ENCODE measurements at regions not wholly inside any gene's neighbourhood (a gene's known extent, or its start where the extent isn't known, plus 50 kb on each side); places are given as distances from the start of the nearest gene placed in this dataset.
"Not testable (repeated sequence)": the region's sequence is repeated elsewhere in the genome, so short reads cannot be mapped to it uniquely, and the experiment has no call there.

- DNase-seq (ENCODE audit: low read depth in 4 of 4, low spot score in 1 of 4) = no peak
Observed at GRCh38 chr1:38201431-38201830, 154.8 kb upstream of the POU3F1 start.

- no peak for DNase-seq (ENCODE audit: low read depth in 4 of 4, low spot score in 1 of 4)
Observed at GRCh38 chr1:38198621-38199020, 152.0 kb upstream of the POU3F1 start.

GRCh38 chr1:38198099-38198498 is 151.5 kb upstream of the POU3F1 start:
- no peak for DNase-seq (ENCODE audit: low read depth in 4 of 4, low spot score in 1 of 4)

- DNase-seq (ENCODE audit: low read depth in 4 of 4, low spot score in 1 of 4) = no peak
Observed at GRCh38 chr1:38197312-38198061, 150.9 kb upstream of the POU3F1 start.

GRCh38 chr1:38194472-38194871 is 147.9 kb upstream of the POU3F1 start:
- DNase-seq (ENCODE audit: low read depth in 4 of 4, low spot score in 1 of 4) = no peak

GRCh38 chr1:38193040-38193439 is 146.4 kb upstream of the POU3F1 start:
- DNase-seq (ENCODE audit: low read depth in 4 of 4, low spot score in 1 of 4) = no peak

- DNase-seq (ENCODE audit: low read depth in 4 of 4, low spot score in 1 of 4) = no peak
Observed at GRCh38 chr1:38191461-38191860, 144.9 kb upstream of the POU3F1 start.

GRCh38 chr1:38190983-38191382 is 144.4 kb upstream of the POU3F1 start:
- DNase-seq (ENCODE audit: low read depth in 4 of 4, low spot score in 1 of 4) = no peak

- no peak for DNase-seq (ENCODE audit: low read depth in 4 of 4, low spot score in 1 of 4)
Observed at GRCh38 chr1:38187552-38187951, 141.0 kb upstream of the POU3F1 start.

- no peak for DNase-seq (ENCODE audit: low read depth in 4 of 4, low spot score in 1 of 4)
Observed at GRCh38 chr1:38186566-38186965, 140.0 kb upstream of the POU3F1 start.

- no peak for DNase-seq (ENCODE audit: low read depth in 4 of 4, low spot score in 1 of 4)
Observed at GRCh38 chr1:38185913-38186312, 139.3 kb upstream of the POU3F1 start.

GRCh38 chr1:38183747-38184146 is 137.2 kb upstream of the POU3F1 start:
- no peak for DNase-seq (ENCODE audit: low read depth in 4 of 4, low spot score in 1 of 4)

- no peak for DNase-seq (ENCODE audit: low read depth in 4 of 4, low spot score in 1 of 4)
Observed at GRCh38 chr1:38183096-38183495, 136.5 kb upstream of the POU3F1 start.

GRCh38 chr1:38180388-38180787 is 133.8 kb upstream of the POU3F1 start:
- not testable (repeated sequence) for DNase-seq (ENCODE audit: low read depth in 4 of 4, low spot score in 1 of 4)

- no peak for DNase-seq (ENCODE audit: low read depth in 4 of 4, low spot score in 1 of 4)
Observed at GRCh38 chr1:38179483-38179882, 132.9 kb upstream of the POU3F1 start.

- DNase-seq (ENCODE audit: low read depth in 4 of 4, low spot score in 1 of 4) = no peak
Observed at GRCh38 chr1:38178216-38178615, 131.6 kb upstream of the POU3F1 start.

GRCh38 chr1:38175121-38175520 is 128.5 kb upstream of the POU3F1 start:
- DNase-seq (ENCODE audit: low read depth in 4 of 4, low spot score in 1 of 4) = no peak

- no peak for DNase-seq (ENCODE audit: low read depth in 4 of 4, low spot score in 1 of 4)
Observed at GRCh38 chr1:38173848-38174247, 127.3 kb upstream of the POU3F1 start.

- no peak for DNase-seq (ENCODE audit: low read depth in 4 of 4, low spot score in 1 of 4)
Observed at GRCh38 chr1:38173157-38173831, 126.7 kb upstream of the POU3F1 start.

GRCh38 chr1:38169121-38169520 is 122.5 kb upstream of the POU3F1 start:
- no peak for DNase-seq (ENCODE audit: low read depth in 4 of 4, low spot score in 1 of 4)

- DNase-seq (ENCODE audit: low read depth in 4 of 4, low spot score in 1 of 4) = no peak
Observed at GRCh38 chr1:38168365-38168764, 121.8 kb upstream of the POU3F1 start.

GRCh38 chr1:38166461-38166860 is 119.9 kb upstream of the POU3F1 start:
- no peak for DNase-seq (ENCODE audit: low read depth in 4 of 4, low spot score in 1 of 4)

Measured in stimulated activated CD4-positive, alpha-beta T cell treated with anti-CD3 and anti-CD28 coated beads, Interleukin-1b, Interleukin-23, amount 100 ng/mL, for 24 hours (primary cell).